ENCODE measurements at regions not wholly inside any gene's neighbourhood (a gene's known extent, or its start where the extent isn't known, plus 50 kb on each side); places are given as distances from the start of the nearest gene placed in this dataset.

GRCh38 chr5:6256901-6257300, 121.4 kb downstream of the MED10 start:
- Histone ChIP-seq H3K36me3 (ENCODE audit: control insufficient read depth, insufficient read depth, low read length) (no peaks in the 10 kb centered on the region), H3K4me3 (replicated peaks in 1 of 4; ENCODE audit: control extremely low read depth in 1 of 4, insufficient read depth in 1 of 4, low read depth in 3 of 4, low read length in 4 of 4) (no peak overlapping the region), H3K9ac (ENCODE audit: insufficient read depth, low read length) (no peak overlapping the region), H4K20me1 (ENCODE audit: control insufficient read depth, extremely low read depth, insufficient read depth, low read length) (no peaks in the 10 kb centered on the region), H3K79me2 (ENCODE audit: control insufficient read depth, insufficient read depth, low read length) (no peaks in the 10 kb centered on the region), H3K4me2 (ENCODE audit: extremely low read depth, insufficient read depth, low read length) (no peak overlapping the region), H3K27me3 (ENCODE audit: control insufficient read depth, insufficient read depth, low read length) (no peaks in the 10 kb centered on the region), H2AFZ (ENCODE audit: low read length) (no peak overlapping the region), H3K27ac (ENCODE audit: insufficient read depth, low read length) (no peak overlapping the region), H3K4me1 (ENCODE audit: control insufficient read depth, extremely low read depth, insufficient read depth, low read length) (no peaks in the 10 kb centered on the region), H3K9me3 (ENCODE audit: control insufficient read depth, insufficient read depth, low read depth, low read length) (no peaks in the 10 kb centered on the region)
- DNase-seq (ENCODE audit: low read depth in 2 of 2) = no peak
- TF ChIP-seq CTCF (conservative IDR thresholded peaks at IDR 0.05 in 1 of 2, IDR thresholded peaks at IDR 0.05 in 1 of 2; ENCODE audit: low read depth in 1 of 2, low read length in 2 of 2) = no peak
- no peak for TF ChIP-seq EZH2 (IDR thresholded peaks at IDR 0.05; ENCODE audit: low read length, missing control alignments)

DNA sequence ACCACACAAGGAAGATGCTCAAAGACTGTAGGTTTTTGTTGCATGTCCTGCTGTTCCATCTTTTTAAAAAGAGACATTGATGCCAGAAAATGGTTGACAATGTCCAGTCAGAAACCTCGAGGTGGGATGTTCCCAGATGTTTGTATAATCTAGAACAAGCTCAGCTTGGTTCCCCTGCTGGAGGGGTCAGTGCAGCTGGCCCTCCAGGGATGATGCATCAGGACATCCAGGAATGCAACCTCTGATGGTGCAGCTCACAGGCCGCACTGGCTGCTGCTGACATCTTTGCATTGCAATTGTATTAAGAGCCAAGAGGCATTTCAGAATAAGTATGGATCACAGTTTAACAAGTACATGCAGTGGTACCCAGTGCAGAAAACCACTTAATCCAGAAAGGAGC, 122.4 kb downstream of the MED10 start:
- no peak overlapping the region for H3K4me2 ChIP-seq (ENCODE audit: extremely low read depth, insufficient read depth, low read length)
- TF ChIP-seq CTCF (conservative IDR thresholded peaks at IDR 0.05 in 1 of 2, IDR thresholded peaks at IDR 0.05 in 1 of 2; ENCODE audit: low read depth in 1 of 2, low read length in 2 of 2) (no peak), EZH2 (IDR thresholded peaks at IDR 0.05; ENCODE audit: low read length, missing control alignments) (no peak)
- H3K9me3 ChIP-seq (ENCODE audit: control insufficient read depth, insufficient read depth, low read depth, low read length) = no peaks in the 10 kb centered on the region
- H2AFZ ChIP-seq (ENCODE audit: low read length) = no peak overlapping the region
- no peaks in the 10 kb centered on the region for H3K27me3 ChIP-seq (ENCODE audit: control insufficient read depth, insufficient read depth, low read length)
- DNase-seq (ENCODE audit: low read depth in 2 of 2) = no peak
- no peak overlapping the region for H3K4me3 ChIP-seq (replicated peaks in 1 of 4; ENCODE audit: control extremely low read depth in 1 of 4, insufficient read depth in 1 of 4, low read depth in 3 of 4, low read length in 4 of 4)
- H3K27ac ChIP-seq (ENCODE audit: insufficient read depth, low read length) = no peak overlapping the region
- H4K20me1 ChIP-seq (ENCODE audit: control insufficient read depth, extremely low read depth, insufficient read depth, low read length) = no peaks in the 10 kb centered on the region
- no peak overlapping the region for H3K9ac ChIP-seq (ENCODE audit: insufficient read depth, low read length)
- no peaks in the 10 kb centered on the region for H3K36me3 ChIP-seq (ENCODE audit: control insufficient read depth, insufficient read depth, low read length)
- no peaks in the 10 kb centered on the region for H3K4me1 ChIP-seq (ENCODE audit: control insufficient read depth, extremely low read depth, insufficient read depth, low read length)
- no peaks in the 10 kb centered on the region for H3K79me2 ChIP-seq (ENCODE audit: control insufficient read depth, insufficient read depth, low read length)

DNA sequence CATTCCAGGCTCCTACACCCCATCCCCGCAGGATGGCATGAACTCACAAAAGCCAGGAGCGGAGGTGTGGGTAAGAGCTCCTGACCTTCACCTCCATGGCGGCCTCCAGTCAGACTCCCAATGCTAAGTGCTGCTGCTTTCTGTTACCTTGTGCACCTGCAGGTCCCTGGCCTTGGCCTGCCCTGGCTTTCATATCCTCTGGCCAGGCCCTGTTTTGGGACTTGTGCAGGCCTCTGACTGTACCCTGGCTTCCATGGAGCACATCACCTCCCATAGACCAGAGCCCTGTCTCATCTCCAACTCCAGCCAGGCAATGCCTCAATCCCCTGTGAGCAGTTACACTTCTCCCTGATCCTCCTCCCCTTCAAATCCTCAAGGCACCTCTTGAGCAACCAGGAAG, 124.5 kb downstream of the MED10 start:
- Histone ChIP-seq H3K9me3 (ENCODE audit: control insufficient read depth, insufficient read depth, low read depth, low read length) (no peaks in the 10 kb centered on the region), H2AFZ (ENCODE audit: low read length) (no peak overlapping the region), H3K27me3 (ENCODE audit: control insufficient read depth, insufficient read depth, low read length) (no peaks in the 10 kb centered on the region)

More for the DNA sequence above, 124.5 kb downstream of the MED10 start:
- Histone ChIP-seq H3K4me1 (ENCODE audit: control insufficient read depth, extremely low read depth, insufficient read depth, low read length) (no peaks in the 10 kb centered on the region), H3K9ac (ENCODE audit: insufficient read depth, low read length) (no peak overlapping the region), H4K20me1 (ENCODE audit: control insufficient read depth, extremely low read depth, insufficient read depth, low read length) (no peaks in the 10 kb centered on the region), H3K36me3 (ENCODE audit: control insufficient read depth, insufficient read depth, low read length) (no peaks in the 10 kb centered on the region), H3K4me3 (replicated peaks in 1 of 4; ENCODE audit: control extremely low read depth in 1 of 4, insufficient read depth in 1 of 4, low read depth in 3 of 4, low read length in 4 of 4) (no peak overlapping the region), H3K4me2 (ENCODE audit: extremely low read depth, insufficient read depth, low read length) (no peak overlapping the region), H3K27ac (ENCODE audit: insufficient read depth, low read length) (no peak overlapping the region), H3K79me2 (ENCODE audit: control insufficient read depth, insufficient read depth, low read length) (no peaks in the 10 kb centered on the region)
- TF ChIP-seq CTCF (conservative IDR thresholded peaks at IDR 0.05 in 1 of 2, IDR thresholded peaks at IDR 0.05 in 1 of 2; ENCODE audit: low read depth in 1 of 2, low read length in 2 of 2) (no peak), EZH2 (IDR thresholded peaks at IDR 0.05; ENCODE audit: low read length, missing control alignments) (no peak)
- DNase-seq (ENCODE audit: low read depth in 2 of 2) = no peak

All from fibroblast of lung (primary cell).